HepG2 (cell line): ENCODE measurements at regions not wholly inside any gene's neighbourhood (a gene's known extent, or its start where the extent isn't known, plus 50 kb on each side); places are given as distances from the start of the nearest gene placed in this dataset.

Source experiments
- ATAC-seq: fragments of 200-7000 bp; cut with Tn5 transposase; 3 replicates; pipeline ENCODE4 v1.9.1; 2020; ENCODE audit warnings: mild to moderate bottlenecking, moderate library complexity
- BruUV-seq: library from RNA; stranded (reverse); fragments of 400-500 nt; replicated peaks from 2 replicates; lab custom pipeline; 2021; lab: Mats Ljungman, UMichigan
- CTCF ChIA-PET: fragments of 300-600 bp; formaldehyde crosslinking; extraction: SDS; loops from one replicate; lab custom pipeline; 2021; ENCODE audit warnings: low total read pairs, inconsistent platforms, low intra/inter-chr PET ratio; lab: Yijun Ruan, JAX
- POLR2A ChIA-PET: fragments of 350-600 bp; sonication (Branson Sonifier 250); formaldehyde crosslinking; loops from one replicate; lab custom pipeline; 2020; ENCODE audit warnings: antibody characterized with exemption, inconsistent platforms; lab: Yijun Ruan, JAX
- DNase-seq: peaks from one replicate; pipeline ENCODE4 v3.0.0-alpha.2; 2015; ENCODE audit warnings: low spot score
- FAIRE-seq: peaks from 3 replicates; lab custom pipeline; 2011; peaks lifted over from hg19 to GRCh38; lab: Jason Lieb, UNC
- H2AFZ ChIP-seq: one replicate; pipeline ENCODE4 v1.6.1; 2011; ENCODE audit warnings: low read length, inconsistent platforms
- H3K27ac ChIP-seq: fragments of 300-600 bp; 3 replicates; pipeline ENCODE4 v1.8.0; 2011; ENCODE audit warnings: mixed run types, mild to moderate bottlenecking, mixed read lengths, low read length, inconsistent platforms; ENCODE audit not compliant: insufficient read depth; ENCODE audit errors: extremely low read length
- H3K27me3 ChIP-seq, 2 experiments: fragments of 200-600 bp in 1 of 2; 2 replicates in 1 of 2; 3 replicates in 1 of 2; pipeline versions ENCODE4 v1.6.0 to v1.8.0; 2011; ENCODE audit warnings: low read length in 2 of 2, mild to moderate bottlenecking in 2 of 2, moderate library complexity in 2 of 2, inconsistent platforms in 1 of 2; ENCODE audit not compliant: insufficient read depth in 2 of 2, control insufficient read depth in 1 of 2
- H3K36me3 ChIP-seq, 2 experiments: fragments of 200-600 bp in 1 of 2; replicated peaks in 1 of 2; 2 replicates in 1 of 2; 3 replicates in 1 of 2; pipeline versions ENCODE4 v1.5.1 to v1.8.0; 2011; ENCODE audit warnings: low read length in 2 of 2, inconsistent platforms in 1 of 2; ENCODE audit not compliant: insufficient read depth in 2 of 2, control insufficient read depth in 1 of 2
- H3K4me1 ChIP-seq: 2 replicates; pipeline ENCODE4 v1.5.1; 2012; ENCODE audit warnings: low read length, inconsistent platforms; ENCODE audit not compliant: insufficient read depth
- H3K4me2 ChIP-seq: 2 replicates; pipeline ENCODE4 v1.6.0; 2011; ENCODE audit warnings: low read depth, low read length, inconsistent platforms
- H3K4me3 ChIP-seq, 3 experiments: fragments of 200-600 bp in 1 of 3; sonication (generic), shearing (Covaris generic) in 1 of 3; replicated peaks in 1 of 3; 2 replicates each; pipeline ENCODE4 v1.5.1; 2011 to 2016; ENCODE audit warnings: low read length in 3 of 3, inconsistent platforms in 2 of 3, low read depth in 2 of 3, mild to moderate bottlenecking in 2 of 3, control low read depth in 1 of 3, mixed read lengths in 1 of 3; ENCODE audit not compliant: insufficient read depth in 1 of 3
- H3K79me2 ChIP-seq: one replicate; pipeline ENCODE4 v1.6.1; 2011; ENCODE audit warnings: low read length, inconsistent platforms; ENCODE audit not compliant: insufficient read depth
- H3K9ac ChIP-seq: 2 replicates; pipeline ENCODE4 v1.6.0; 2011; ENCODE audit warnings: mild to moderate bottlenecking, low read depth, low read length, inconsistent platforms; ENCODE audit not compliant: insufficient read depth
- H3K9me3 ChIP-seq: 2 replicates; pipeline ENCODE4 v1.5.1; 2012; ENCODE audit warnings: mild to moderate bottlenecking, low read length
- H4K20me1 ChIP-seq: 2 replicates; pipeline ENCODE4 v1.6.0; 2011; ENCODE audit warnings: inconsistent platforms, mild to moderate bottlenecking, low read length, moderate library complexity; ENCODE audit not compliant: insufficient read depth
- ATRX ChIP-seq: sonication (generic); formaldehyde crosslinking; IDR thresholded peaks from 2 replicates; pipeline ENCODE4 v1.4.0; 2020; ENCODE audit warnings: missing genetic modification reagents, borderline replicate concordance
- CENPT ChIP-seq: sonication (generic); formaldehyde crosslinking; IDR thresholded peaks from 2 replicates; pipeline ENCODE4 v1.8.0; 2022; ENCODE audit warnings: low read depth, mild to moderate bottlenecking, moderate library complexity, missing genetic modification reagents
- IKZF1 ChIP-seq: fragments of 450-650 bp; IDR thresholded peaks from 2 replicates; pipeline ENCODE4 v1.7.1; 2016
- MED8 ChIP-seq: sonication (generic); formaldehyde crosslinking; IDR thresholded peaks from 2 replicates; pipeline ENCODE4 v1.8.1; 2023; ENCODE audit warnings: mild to moderate bottlenecking, missing genetic modification reagents; ENCODE audit not compliant: insufficient replicate concordance
- MTA1 ChIP-seq: sonication (generic); formaldehyde crosslinking; IDR thresholded peaks from 2 replicates; pipeline ENCODE4 v1.4.0; 2020; ENCODE audit warnings: missing genetic modification reagents, mild to moderate bottlenecking, borderline replicate concordance
- PLRG1 ChIP-seq: fragments of 450-650 bp; conservative IDR thresholded peaks from 2 replicates; pipeline ENCODE4 v1.6.1; 2016
- TOE1 ChIP-seq: sonication (generic); formaldehyde crosslinking; IDR thresholded peaks from 2 replicates; pipeline ENCODE4 v1.4.0; 2020; ENCODE audit warnings: mild to moderate bottlenecking, missing genetic modification reagents
- ZNF124 ChIP-seq: sonication (generic); formaldehyde crosslinking; IDR thresholded peaks from 2 replicates; pipeline ENCODE4 v1.4.0; 2020; ENCODE audit warnings: missing genetic modification reagents
- ZNF143 ChIP-seq: sonication (generic); formaldehyde crosslinking; IDR thresholded peaks from 2 replicates; pipeline ENCODE4 v1.4.0; 2020; ENCODE audit warnings: missing genetic modification reagents
- ZNF329 ChIP-seq: sonication (generic); formaldehyde crosslinking; IDR thresholded peaks from 2 replicates; pipeline ENCODE4 v1.9.0; 2021; ENCODE audit warnings: low read depth, mild to moderate bottlenecking, missing genetic modification reagents
- ZNF530 ChIP-seq: sonication (generic); formaldehyde crosslinking; IDR thresholded peaks from 2 replicates; pipeline ENCODE4 v1.5.0; 2020; ENCODE audit warnings: low read depth, mild to moderate bottlenecking, missing genetic modification reagents
- WGBS: methylation state at CpG from one replicate; pipeline ENCODE4 v1.1.6; 2017; ENCODE audit warnings: low lambda C conversion rate; 5-methylcytosine and 5-hydroxymethylcytosine counted together
- in situ Hi-C: cut with HindIII; loops from 2 replicates; pipeline ENCODE4 v1.10.0; 2017; ENCODE audit warnings: low pct_unique_long_range_greater_than_20kb; ENCODE audit not compliant: extremely low pct_ligation_motif_present
- intact Hi-C: fragments of 100-400 bp; cut with micrococcal nuclease; formaldehyde crosslinking; loops from one replicate; pipeline ENCODE4 v1.10.0; 2022; ENCODE audit not compliant: unreplicated experiment
- TF ChIP-seq, protein P1 (sequence below): sonication (generic); formaldehyde crosslinking; IDR thresholded peaks from 2 replicates; pipeline ENCODE4 v1.4.0; 2020; ENCODE audit warnings: missing genetic modification reagents, mild to moderate bottlenecking, borderline replicate concordance
- TF ChIP-seq, protein P2 (sequence below): IDR thresholded peaks from 2 replicates; pipeline ENCODE4 v1.6.1; 2018; ENCODE audit warnings: missing genetic modification reagents
- TF ChIP-seq, protein P3 (sequence below): IDR thresholded peaks from 2 replicates; pipeline ENCODE4 v1.6.1; 2016; ENCODE audit warnings: low read depth, control low read depth
- TF ChIP-seq, protein P4 (sequence below): sonication (generic); formaldehyde crosslinking; IDR thresholded peaks from 2 replicates; pipeline ENCODE4 v1.4.0; 2020; ENCODE audit warnings: missing genetic modification reagents
- TF ChIP-seq, protein P5 (sequence below): sonication (generic); formaldehyde crosslinking; IDR thresholded peaks from 2 replicates; pipeline ENCODE4 v1.5.0; 2020; ENCODE audit warnings: missing genetic modification reagents

DNA sequence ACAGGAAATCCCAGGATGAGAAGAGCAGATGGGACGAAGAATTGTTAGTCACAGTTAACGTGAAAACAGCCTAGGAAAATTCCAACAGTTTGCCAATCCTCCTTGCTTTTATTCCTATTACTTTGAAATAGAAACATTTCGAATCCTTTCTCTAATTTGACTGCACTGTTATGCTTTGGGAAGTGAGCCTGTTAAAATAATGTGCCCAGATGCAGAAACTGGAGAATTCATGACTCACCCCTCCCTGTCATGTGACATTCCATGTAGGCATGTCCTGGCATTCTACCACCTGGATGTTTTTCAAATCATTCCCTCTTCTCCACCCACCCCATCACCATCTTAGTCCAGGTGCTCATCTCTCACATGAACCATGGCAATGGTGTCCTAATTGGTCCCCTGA lies 107.3 kb downstream of the MINAR1 start (continued):
- TF ChIP-seq TOE1 (CRISPR knock-in tag), result no peak
- TF ChIP-seq MTA1, result no peak
- TF ChIP-seq ZNF124 (CRISPR knock-in tag), result no peak
- TF ChIP-seq, protein P1, sequence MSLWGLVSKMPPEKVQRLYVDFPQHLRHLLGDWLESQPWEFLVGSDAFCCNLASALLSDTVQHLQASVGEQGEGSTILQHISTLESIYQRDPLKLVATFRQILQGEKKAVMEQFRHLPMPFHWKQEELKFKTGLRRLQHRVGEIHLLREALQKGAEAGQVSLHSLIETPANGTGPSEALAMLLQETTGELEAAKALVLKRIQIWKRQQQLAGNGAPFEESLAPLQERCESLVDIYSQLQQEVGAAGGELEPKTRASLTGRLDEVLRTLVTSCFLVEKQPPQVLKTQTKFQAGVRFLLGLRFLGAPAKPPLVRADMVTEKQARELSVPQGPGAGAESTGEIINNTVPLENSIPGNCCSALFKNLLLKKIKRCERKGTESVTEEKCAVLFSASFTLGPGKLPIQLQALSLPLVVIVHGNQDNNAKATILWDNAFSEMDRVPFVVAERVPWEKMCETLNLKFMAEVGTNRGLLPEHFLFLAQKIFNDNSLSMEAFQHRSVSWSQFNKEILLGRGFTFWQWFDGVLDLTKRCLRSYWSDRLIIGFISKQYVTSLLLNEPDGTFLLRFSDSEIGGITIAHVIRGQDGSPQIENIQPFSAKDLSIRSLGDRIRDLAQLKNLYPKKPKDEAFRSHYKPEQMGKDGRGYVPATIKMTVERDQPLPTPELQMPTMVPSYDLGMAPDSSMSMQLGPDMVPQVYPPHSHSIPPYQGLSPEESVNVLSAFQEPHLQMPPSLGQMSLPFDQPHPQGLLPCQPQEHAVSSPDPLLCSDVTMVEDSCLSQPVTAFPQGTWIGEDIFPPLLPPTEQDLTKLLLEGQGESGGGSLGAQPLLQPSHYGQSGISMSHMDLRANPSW (CRISPR knock-in tag), result no peak
- TF ChIP-seq IKZF1, result no peak
- no peak for TF ChIP-seq CENPT (CRISPR knock-in tag)

DNA sequence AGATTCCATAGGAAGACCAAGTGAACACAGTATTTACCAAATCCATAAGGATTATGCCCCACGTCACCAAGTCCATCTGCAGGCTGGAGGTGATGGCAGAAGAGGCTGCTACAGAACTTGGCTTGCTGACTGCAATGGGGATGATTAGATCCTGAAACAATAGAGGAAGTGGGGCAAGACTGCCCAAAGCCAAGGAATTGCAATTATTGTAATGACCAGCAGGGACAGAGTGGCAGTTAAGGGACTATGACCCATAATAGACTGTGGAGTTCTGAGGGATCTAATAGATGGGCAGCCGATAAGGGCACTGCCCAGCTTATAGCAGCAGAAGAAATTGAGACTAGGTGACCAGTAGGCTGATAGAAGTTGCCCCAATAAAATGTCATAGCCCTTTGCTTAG lies 108.4 kb downstream of the MINAR1 start:
- no peak overlapping the region for H3K4me3 ChIP-seq
- TF ChIP-seq ZNF530 (CRISPR knock-in tag) (no peak), ZNF143 (CRISPR knock-in tag) (no peak), MED8 (no peak), ATRX (CRISPR knock-in tag) (no peak), PLRG1 (no peak), ZNF329 (no peak)
- TF ChIP-seq, protein P2, sequence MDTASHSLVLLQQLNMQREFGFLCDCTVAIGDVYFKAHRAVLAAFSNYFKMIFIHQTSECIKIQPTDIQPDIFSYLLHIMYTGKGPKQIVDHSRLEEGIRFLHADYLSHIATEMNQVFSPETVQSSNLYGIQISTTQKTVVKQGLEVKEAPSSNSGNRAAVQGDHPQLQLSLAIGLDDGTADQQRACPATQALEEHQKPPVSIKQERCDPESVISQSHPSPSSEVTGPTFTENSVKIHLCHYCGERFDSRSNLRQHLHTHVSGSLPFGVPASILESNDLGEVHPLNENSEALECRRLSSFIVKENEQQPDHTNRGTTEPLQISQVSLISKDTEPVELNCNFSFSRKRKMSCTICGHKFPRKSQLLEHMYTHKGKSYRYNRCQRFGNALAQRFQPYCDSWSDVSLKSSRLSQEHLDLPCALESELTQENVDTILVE (CRISPR knock-in tag), result no peak
- TF ChIP-seq, protein P3, sequence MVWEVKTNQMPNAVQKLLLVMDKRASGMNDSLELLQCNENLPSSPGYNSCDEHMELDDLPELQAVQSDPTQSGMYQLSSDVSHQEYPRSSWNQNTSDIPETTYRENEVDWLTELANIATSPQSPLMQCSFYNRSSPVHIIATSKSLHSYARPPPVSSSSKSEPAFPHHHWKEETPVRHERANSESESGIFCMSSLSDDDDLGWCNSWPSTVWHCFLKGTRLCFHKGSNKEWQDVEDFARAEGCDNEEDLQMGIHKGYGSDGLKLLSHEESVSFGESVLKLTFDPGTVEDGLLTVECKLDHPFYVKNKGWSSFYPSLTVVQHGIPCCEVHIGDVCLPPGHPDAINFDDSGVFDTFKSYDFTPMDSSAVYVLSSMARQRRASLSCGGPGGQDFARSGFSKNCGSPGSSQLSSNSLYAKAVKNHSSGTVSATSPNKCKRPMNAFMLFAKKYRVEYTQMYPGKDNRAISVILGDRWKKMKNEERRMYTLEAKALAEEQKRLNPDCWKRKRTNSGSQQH (CRISPR knock-in tag), result no peak
- TF ChIP-seq, protein P4, sequence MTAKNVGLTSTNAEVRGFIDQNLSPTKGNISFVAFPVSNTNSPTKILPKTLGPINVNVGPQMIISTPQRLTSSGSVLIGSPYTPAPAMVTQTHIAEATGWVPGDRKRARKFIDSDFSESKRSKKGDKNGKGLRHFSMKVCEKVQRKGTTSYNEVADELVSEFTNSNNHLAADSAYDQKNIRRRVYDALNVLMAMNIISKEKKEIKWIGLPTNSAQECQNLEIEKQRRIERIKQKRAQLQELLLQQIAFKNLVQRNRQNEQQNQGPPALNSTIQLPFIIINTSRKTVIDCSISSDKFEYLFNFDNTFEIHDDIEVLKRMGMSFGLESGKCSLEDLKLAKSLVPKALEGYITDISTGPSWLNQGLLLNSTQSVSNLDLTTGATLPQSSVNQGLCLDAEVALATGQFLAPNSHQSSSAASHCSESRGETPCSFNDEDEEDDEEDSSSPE (CRISPR knock-in tag), result no peak
- TF ChIP-seq, protein P5, sequence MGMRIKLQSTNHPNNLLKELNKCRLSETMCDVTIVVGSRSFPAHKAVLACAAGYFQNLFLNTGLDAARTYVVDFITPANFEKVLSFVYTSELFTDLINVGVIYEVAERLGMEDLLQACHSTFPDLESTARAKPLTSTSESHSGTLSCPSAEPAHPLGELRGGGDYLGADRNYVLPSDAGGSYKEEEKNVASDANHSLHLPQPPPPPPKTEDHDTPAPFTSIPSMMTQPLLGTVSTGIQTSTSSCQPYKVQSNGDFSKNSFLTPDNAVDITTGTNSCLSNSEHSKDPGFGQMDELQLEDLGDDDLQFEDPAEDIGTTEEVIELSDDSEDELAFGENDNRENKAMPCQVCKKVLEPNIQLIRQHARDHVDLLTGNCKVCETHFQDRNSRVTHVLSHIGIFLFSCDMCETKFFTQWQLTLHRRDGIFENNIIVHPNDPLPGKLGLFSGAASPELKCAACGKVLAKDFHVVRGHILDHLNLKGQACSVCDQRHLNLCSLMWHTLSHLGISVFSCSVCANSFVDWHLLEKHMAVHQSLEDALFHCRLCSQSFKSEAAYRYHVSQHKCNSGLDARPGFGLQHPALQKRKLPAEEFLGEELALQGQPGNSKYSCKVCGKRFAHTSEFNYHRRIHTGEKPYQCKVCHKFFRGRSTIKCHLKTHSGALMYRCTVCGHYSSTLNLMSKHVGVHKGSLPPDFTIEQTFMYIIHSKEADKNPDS (CRISPR knock-in tag), result no peak
- DNase-seq (no peak), ATAC-seq (peak; percentile 61), FAIRE-seq (no peak)
- H3K27ac ChIP-seq, result no peak overlapping the region
- no peaks in the 10 kb centered on the region for H3K4me1 ChIP-seq
- no peaks in the 10 kb centered on the region for H4K20me1 ChIP-seq
- intact Hi-C loops (no loop called here), in situ Hi-C loops (no loop called here)
- WGBS, result 3% methylated on average over 2 of the region's 2 CpGs
- H2AFZ ChIP-seq, result no peak overlapping the region
- ChIA-PET CTCF (no interaction called here), POLR2A (no interaction called here)
- H3K9ac ChIP-seq, result no peak overlapping the region
- no peaks in the 10 kb centered on the region for H3K9me3 ChIP-seq
- H3K79me2 ChIP-seq, result no peaks in the 10 kb centered on the region
- BruUV-seq, result no TSS peak
- H3K4me2 ChIP-seq, result no peak overlapping the region
- H3K36me3 ChIP-seq, result no peaks in the 10 kb centered on the region
- no peaks in the 10 kb centered on the region; a peak in 1 of 5 replicates for H3K27me3 ChIP-seq
